ENCODE measurements at regions not wholly inside any gene's neighbourhood (a gene's known extent, or its start where the extent isn't known, plus 50 kb on each side); places are given as distances from the start of the nearest gene placed in this dataset.

DNA sequence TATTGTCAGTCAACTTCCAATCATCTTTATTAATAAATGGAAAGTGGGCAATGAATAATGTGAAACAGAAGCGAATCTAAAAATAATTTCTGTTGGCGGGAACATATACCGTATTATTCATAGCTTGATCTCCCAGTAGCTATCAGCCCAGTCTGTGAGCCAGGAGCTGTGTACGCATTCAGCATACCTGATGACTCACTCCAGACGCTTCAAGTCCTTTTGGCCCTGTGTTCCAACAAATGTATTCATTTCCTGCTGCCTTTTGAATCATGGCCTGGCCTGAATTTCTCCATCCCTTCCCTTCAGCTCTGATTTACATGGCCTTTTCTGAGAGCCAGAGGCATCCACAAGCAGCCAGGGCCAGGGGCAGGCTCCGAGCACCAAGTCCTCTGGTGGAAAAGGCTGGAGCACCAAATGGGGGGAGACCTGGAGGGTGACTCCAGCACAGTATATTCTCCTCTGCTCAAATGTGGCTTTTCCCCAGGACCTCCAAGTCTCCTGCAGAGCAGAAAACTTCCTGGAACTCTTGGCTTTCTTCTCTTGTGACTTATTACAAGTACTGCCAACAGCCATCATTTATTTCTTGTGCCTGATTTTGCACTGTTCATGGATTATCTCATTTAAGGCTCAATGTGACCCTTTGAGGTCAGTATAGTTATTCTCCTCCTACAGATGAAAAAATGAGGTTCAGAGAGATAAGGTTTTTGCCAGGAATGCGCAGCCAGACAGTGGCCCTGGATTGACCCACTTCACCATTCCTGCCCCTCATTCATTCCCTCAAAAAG lies 108.7 kb downstream of the EN1 start:
- H3K27ac ChIP-seq: peak overlapping the region in 4 of 5 donors; percentile 17 to 76 (median 32)
- H3K27me3 ChIP-seq: no peaks in the 10 kb centered on the region
- H3K36me3 ChIP-seq (replicated peaks in 1 of 2): no peaks in the 10 kb centered on the region
- TF ChIP-seq, protein P1, sequence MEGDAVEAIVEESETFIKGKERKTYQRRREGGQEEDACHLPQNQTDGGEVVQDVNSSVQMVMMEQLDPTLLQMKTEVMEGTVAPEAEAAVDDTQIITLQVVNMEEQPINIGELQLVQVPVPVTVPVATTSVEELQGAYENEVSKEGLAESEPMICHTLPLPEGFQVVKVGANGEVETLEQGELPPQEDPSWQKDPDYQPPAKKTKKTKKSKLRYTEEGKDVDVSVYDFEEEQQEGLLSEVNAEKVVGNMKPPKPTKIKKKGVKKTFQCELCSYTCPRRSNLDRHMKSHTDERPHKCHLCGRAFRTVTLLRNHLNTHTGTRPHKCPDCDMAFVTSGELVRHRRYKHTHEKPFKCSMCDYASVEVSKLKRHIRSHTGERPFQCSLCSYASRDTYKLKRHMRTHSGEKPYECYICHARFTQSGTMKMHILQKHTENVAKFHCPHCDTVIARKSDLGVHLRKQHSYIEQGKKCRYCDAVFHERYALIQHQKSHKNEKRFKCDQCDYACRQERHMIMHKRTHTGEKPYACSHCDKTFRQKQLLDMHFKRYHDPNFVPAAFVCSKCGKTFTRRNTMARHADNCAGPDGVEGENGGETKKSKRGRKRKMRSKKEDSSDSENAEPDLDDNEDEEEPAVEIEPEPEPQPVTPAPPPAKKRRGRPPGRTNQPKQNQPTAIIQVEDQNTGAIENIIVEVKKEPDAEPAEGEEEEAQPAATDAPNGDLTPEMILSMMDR (IDR thresholded peaks at IDR 0.05): no peak
- no peak for TF ChIP-seq POLR2A (IDR thresholded peaks at IDR 0.05)
- peak; percentile 30 to 84 (median 78) for DNase-seq
- intact Hi-C loops (cut with DNase I): no loop called here
- WGBS, 4 donors: 26 to 44% (median 34%) methylated on average over 7 of the region's 7 CpGs
- H3K4me1 ChIP-seq (replicated peaks in 1 of 2): no peaks in the 10 kb centered on the region
- H3K4me3 ChIP-seq: no peak overlapping the region
- no peaks in the 10 kb centered on the region for H3K9me3 ChIP-seq (replicated peaks in 1 of 3)

DNA sequence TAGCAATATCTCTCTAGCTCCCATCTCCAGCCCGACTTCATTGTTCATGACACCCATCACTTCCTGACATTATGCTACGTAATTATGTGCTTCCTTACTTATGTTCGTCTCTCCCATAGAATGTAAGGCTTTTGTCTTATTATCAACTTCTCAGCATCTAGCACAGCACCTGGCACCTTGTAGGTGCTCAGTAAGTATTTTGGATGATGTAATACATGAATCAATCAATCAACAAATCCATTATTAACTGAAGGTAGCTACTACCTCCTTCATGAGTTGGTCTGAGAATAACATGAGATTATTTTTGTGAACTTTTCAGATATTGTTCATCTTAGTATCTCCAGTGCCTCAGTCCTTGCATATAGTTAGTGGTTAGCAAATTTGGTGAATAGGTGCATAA lies 109.3 kb downstream of the EN1 start:
- whole genome bisulfite sequencing, 4 donors: 65 to 81% (median 78%) methylated on average over 3 of the region's 3 CpGs
- H3K27ac ChIP-seq: peak overlapping the region in 1 of 5 donors; percentile 47
- DNase-seq: no peak

DNA sequence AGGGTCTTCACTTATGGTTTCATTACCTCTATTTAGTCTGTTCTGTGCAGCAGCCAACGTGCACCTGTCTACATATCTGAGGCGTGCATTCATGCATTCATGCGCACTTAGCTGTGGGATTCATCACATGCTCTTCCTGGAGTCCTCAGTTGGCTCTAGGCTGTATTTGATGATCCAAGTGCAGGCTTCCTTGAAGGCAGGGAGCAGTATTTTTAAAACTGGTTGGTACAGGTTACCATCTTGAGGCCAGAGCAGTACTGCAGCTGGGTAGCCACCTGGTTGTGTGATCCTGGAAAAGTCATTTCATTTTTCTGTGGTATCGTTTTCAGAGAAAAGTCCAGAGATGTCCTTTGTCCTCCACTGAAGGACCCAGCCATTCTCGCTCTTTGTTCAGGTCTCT lies 109.8 kb downstream of the EN1 start:
- no peak for DNase-seq
- Histone ChIP-seq H3K4me1 (replicated peaks in 1 of 2) (no peaks in the 10 kb centered on the region), H3K36me3 (replicated peaks in 1 of 2) (no peaks in the 10 kb centered on the region), H3K27me3 (no peaks in the 10 kb centered on the region), H3K27ac (no peak overlapping the region), H3K4me3 (no peak overlapping the region), H3K9me3 (replicated peaks in 1 of 3) (no peaks in the 10 kb centered on the region)
- intact Hi-C loops (cut with DNase I): no loop called here
- TF ChIP-seq, protein P1 (IDR thresholded peaks at IDR 0.05): no peak
- no peak for TF ChIP-seq POLR2A (IDR thresholded peaks at IDR 0.05)
- WGBS, 4 donors: 74 to 80% (median 78%) methylated on average over 5 of the region's 5 CpGs

More for the DNA sequence above, 109.3 kb downstream of the EN1 start:
- intact Hi-C loops (cut with DNase I): no loop called here
- Histone ChIP-seq H3K27me3 (no peaks in the 10 kb centered on the region), H3K4me3 (no peak overlapping the region), H3K4me1 (replicated peaks in 1 of 2) (no peaks in the 10 kb centered on the region), H3K36me3 (replicated peaks in 1 of 2) (no peaks in the 10 kb centered on the region), H3K9me3 (replicated peaks in 1 of 3) (no peaks in the 10 kb centered on the region)
- no peak for TF ChIP-seq POLR2A (IDR thresholded peaks at IDR 0.05)
- TF ChIP-seq, protein P1 (IDR thresholded peaks at IDR 0.05): no peak

DNA sequence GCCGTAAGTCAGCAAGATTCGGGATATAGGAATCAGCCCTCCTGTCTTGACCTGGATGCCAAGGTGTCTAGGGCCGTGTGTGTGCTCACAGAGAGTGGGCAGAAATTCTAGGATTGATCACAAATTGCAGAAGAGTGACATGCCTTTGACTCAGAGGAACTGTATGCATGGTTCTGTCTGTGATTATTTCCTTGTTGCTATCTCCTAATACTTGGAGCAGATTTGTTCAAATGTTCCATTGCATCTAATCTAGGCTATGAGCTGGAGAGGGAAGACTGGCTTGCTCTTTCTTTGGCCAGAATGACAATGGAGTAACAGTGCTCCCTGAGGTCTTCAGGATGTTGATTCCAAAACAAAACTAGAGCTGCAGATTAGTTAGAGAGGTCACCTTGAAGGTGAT lies 115.0 kb downstream of the EN1 start:
- Histone ChIP-seq H3K27ac (no peak overlapping the region), H3K4me1 (replicated peaks in 1 of 2) (no peaks in the 10 kb centered on the region), H3K36me3 (replicated peaks in 1 of 2) (no peaks in the 10 kb centered on the region), H3K27me3 (no peaks in the 10 kb centered on the region), H3K9me3 (replicated peaks in 1 of 3) (no peaks in the 10 kb centered on the region), H3K4me3 (no peak overlapping the region)
- intact Hi-C loops (cut with DNase I): no loop called here
- no peak for DNase-seq
- 65 to 73% (median 69%) methylated on average over 3 of the region's 3 CpGs for WGBS, 4 donors
- TF ChIP-seq, protein P1 (IDR thresholded peaks at IDR 0.05): no peak
- TF ChIP-seq POLR2A (IDR thresholded peaks at IDR 0.05): no peak

Measured in adrenal gland (tissue), 9 donors.